D341Med (cell line): ENCODE measurements at regions not wholly inside any gene's neighbourhood (a gene's known extent, or its start where the extent isn't known, plus 50 kb on each side); places are given as distances from the start of the nearest gene placed in this dataset.
A peak's percentile ranks its signal among the peaks of the same experiment; 100 is the strongest.

Source experiments
- DNase-seq: peaks from one replicate; pipeline ENCODE4 v3.0.0; 2012; ENCODE audit warnings: low spot score

GRCh38 chr15:70158309-70159000, 60.7 kb upstream of the TLE3 start:
- DNase-seq = peak; percentile 67

GRCh38 chr15:70156671-70157271, 59.1 kb upstream of the TLE3 start:
- no peak for DNase-seq

DNA sequence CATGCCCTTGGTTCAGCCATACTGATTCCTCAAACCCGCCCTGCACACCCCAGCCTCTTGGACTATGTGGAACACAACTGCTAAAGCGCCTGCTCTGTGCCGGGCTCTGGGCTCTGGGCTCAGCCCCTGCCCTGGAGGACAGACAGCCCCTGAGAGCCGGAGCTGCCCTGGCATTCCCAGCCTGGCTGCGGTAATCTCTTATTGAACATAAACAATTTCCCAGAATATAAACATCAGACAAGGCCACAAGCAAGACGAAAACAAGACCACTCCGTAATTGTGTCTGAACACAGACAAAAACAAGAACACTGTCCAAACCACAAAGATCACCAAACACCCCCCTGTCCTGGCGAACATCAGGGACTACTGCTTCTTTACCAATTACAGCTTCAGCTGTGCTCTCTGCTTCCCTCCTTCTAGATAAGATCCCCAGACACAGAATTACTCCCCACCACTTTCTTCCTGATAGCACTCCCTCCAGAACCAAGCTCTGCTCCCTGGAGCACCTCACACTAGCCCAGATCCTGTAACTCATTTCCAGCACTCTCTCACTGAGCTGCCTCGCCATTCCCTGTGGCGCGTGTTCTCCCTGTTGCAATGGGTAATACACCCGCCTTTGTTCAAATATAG, 57.1 kb upstream of the TLE3 start:
- DNase-seq = no peak

DNA sequence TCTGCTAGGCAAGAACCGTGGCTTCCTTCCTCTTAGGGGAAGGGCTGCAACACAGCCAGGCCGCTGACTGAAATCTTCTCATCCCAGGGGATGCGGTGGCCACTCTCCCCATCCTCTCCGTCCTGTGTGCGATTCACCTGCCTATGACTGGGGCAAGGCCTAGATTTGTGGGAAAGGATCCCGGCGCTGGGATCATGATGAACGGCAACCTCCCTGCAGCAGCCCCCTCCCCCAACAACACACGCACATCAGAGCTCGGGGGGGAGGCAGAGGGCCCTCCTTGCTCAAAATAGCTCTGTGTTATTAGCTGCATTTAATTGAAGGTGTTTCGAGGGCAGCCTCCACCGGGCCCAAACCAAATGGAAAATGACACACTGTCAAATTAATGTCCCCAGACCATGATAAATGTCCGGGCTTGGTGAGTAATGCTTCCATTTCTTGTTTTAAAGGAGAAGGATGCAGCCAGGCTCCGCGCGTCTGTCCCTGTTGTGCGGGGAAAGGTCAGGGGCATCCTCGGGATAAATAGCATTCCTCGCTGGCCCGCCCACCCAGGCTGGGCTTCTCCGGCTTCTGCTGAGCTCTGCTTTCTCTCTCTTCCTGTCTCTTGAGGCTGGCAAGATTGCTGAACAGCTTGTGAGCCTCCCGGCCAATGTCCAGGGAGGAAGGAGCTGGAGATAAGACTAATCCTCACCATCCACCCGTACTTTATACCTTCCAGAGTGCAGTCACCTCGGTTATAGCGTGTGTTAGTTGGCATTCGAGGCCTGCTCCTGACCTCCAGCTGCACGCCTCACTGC, 56.4 kb upstream of the TLE3 start:
- DNase-seq = no peak

GRCh38 chr15:70152070-70152480, 54.4 kb upstream of the TLE3 start:
- no peak for DNase-seq

GRCh38 chr15:70151462-70151861, 53.7 kb upstream of the TLE3 start:
- DNase-seq = no peak

DNA sequence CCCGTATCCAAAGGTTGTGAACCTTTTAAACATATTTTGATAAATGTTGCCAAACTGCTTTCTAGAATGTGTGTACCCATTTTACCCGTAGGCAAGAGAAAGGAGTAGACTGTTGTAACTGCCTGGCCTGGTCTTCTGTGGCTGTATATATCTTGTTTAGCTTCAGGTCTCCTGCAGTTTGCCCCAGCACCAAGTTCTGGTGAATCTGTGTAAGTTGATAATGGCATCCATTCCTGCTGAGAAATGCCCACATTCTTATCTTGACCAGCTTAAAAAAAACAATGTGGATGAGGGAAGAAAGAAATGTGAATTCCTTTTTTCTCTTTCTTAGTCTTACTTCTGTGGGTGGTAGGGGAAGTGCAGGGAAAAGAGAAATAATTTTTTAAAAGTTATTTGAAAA, 53.3 kb upstream of the TLE3 start:
- no peak for DNase-seq

- no peak for DNase-seq
Observed at GRCh38 chr15:70150405-70150747, 52.7 kb upstream of the TLE3 start.

- DNase-seq = no peak
Observed at GRCh38 chr15:70149667-70150404, 52.1 kb upstream of the TLE3 start.

- DNase-seq = no peak
Observed at GRCh38 chr15:70147778-70148177, 50.1 kb upstream of the TLE3 start.
